ENCODE measurements at regions not wholly inside any gene's neighbourhood (a gene's known extent, or its start where the extent isn't known, plus 50 kb on each side); places are given as distances from the start of the nearest gene placed in this dataset.
A peak's percentile ranks its signal among the peaks of the same experiment; 100 is the strongest.

GRCh38 chr14:65972346-65972870, 513.8 kb upstream of the CCDC196 start:
- H3K79me2 ChIP-seq (ENCODE audit: insufficient read depth, low read length): no peaks in the 10 kb centered on the region
- peaks cover 8% of the 10 kb centered on the region for H3K4me1 ChIP-seq (ENCODE audit: insufficient read depth, low read length)
- no peaks in the 10 kb centered on the region for H3K9me3 ChIP-seq (ENCODE audit: low read depth, low read length)
- no peak overlapping the region for H3K4me3 ChIP-seq (ENCODE audit: insufficient read depth, low read length)
- no peaks in the 10 kb centered on the region for H3K36me3 ChIP-seq (ENCODE audit: insufficient read depth, low read length)
- no peak for TF ChIP-seq CTCF (IDR thresholded peaks at IDR 0.05; ENCODE audit: extremely low read depth, low read depth, low read length)
- H3K27ac ChIP-seq (ENCODE audit: low read depth, low read length): no peak overlapping the region
- H4K20me1 ChIP-seq (ENCODE audit: insufficient read depth, low read length): no peaks in the 10 kb centered on the region
- no peak for DNase-seq (ENCODE audit: insufficient read length, low spot score, missing footprints)
- no peak overlapping the region for H2AFZ ChIP-seq (ENCODE audit: low read length)
- no peak overlapping the region for H3K4me2 ChIP-seq (ENCODE audit: insufficient read depth, low read length)
- H3K27me3 ChIP-seq (ENCODE audit: insufficient read depth, low read length): no peaks in the 10 kb centered on the region

DNA sequence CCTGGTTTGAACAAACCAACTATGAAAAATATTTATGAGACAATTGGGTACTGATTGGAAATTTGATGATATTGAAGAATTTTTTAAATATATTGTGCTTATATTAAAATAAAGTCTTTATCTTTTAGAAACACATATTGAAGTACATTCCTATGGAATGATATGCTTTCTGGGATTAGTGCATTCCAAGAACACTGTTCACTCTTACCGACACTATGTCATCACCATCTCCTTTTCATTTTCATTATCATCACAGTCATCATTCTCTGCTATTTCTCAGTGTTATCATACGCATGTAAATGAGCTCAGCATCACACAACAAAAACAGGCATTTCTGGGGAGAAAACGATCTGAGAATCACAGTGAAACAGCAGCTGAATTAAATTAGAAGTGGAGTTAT, 513.3 kb upstream of the CCDC196 start:
- no peak overlapping the region for H3K27ac ChIP-seq (ENCODE audit: low read depth, low read length)
- peak overlapping the region; percentile 3 for H3K4me2 ChIP-seq (ENCODE audit: insufficient read depth, low read length)
- H3K4me3 ChIP-seq (ENCODE audit: insufficient read depth, low read length): no peak overlapping the region
- no peak for TF ChIP-seq CTCF (IDR thresholded peaks at IDR 0.05; ENCODE audit: extremely low read depth, low read depth, low read length)
- no peaks in the 10 kb centered on the region for H3K9me3 ChIP-seq (ENCODE audit: low read depth, low read length)
- no peak for DNase-seq (ENCODE audit: insufficient read length, low spot score, missing footprints)
- peaks cover 8% of the 10 kb centered on the region for H3K4me1 ChIP-seq (ENCODE audit: insufficient read depth, low read length)
- no peaks in the 10 kb centered on the region for H3K36me3 ChIP-seq (ENCODE audit: insufficient read depth, low read length)
- H4K20me1 ChIP-seq (ENCODE audit: insufficient read depth, low read length): no peaks in the 10 kb centered on the region
- H3K79me2 ChIP-seq (ENCODE audit: insufficient read depth, low read length): no peaks in the 10 kb centered on the region
- no peak overlapping the region for H2AFZ ChIP-seq (ENCODE audit: low read length)
- H3K27me3 ChIP-seq (ENCODE audit: insufficient read depth, low read length): no peaks in the 10 kb centered on the region

GRCh38 chr14:65975865-65976264, 510.3 kb upstream of the CCDC196 start:
- H3K27me3 ChIP-seq (ENCODE audit: insufficient read depth, low read length): no peaks in the 10 kb centered on the region
- no peaks in the 10 kb centered on the region for H3K79me2 ChIP-seq (ENCODE audit: insufficient read depth, low read length)
- DNase-seq (ENCODE audit: insufficient read length, low spot score, missing footprints): no peak
- no peak overlapping the region for H3K4me2 ChIP-seq (ENCODE audit: insufficient read depth, low read length)
- peaks cover 8% of the 10 kb centered on the region for H3K4me1 ChIP-seq (ENCODE audit: insufficient read depth, low read length)
- no peaks in the 10 kb centered on the region for H4K20me1 ChIP-seq (ENCODE audit: insufficient read depth, low read length)
- no peak overlapping the region for H3K27ac ChIP-seq (ENCODE audit: low read depth, low read length)
- H3K36me3 ChIP-seq (ENCODE audit: insufficient read depth, low read length): no peaks in the 10 kb centered on the region
- no peak overlapping the region for H3K4me3 ChIP-seq (ENCODE audit: insufficient read depth, low read length)
- no peaks in the 10 kb centered on the region for H3K9me3 ChIP-seq (ENCODE audit: low read depth, low read length)
- no peak overlapping the region for H2AFZ ChIP-seq (ENCODE audit: low read length)
- no peak for TF ChIP-seq CTCF (IDR thresholded peaks at IDR 0.05; ENCODE audit: extremely low read depth, low read depth, low read length)

DNA sequence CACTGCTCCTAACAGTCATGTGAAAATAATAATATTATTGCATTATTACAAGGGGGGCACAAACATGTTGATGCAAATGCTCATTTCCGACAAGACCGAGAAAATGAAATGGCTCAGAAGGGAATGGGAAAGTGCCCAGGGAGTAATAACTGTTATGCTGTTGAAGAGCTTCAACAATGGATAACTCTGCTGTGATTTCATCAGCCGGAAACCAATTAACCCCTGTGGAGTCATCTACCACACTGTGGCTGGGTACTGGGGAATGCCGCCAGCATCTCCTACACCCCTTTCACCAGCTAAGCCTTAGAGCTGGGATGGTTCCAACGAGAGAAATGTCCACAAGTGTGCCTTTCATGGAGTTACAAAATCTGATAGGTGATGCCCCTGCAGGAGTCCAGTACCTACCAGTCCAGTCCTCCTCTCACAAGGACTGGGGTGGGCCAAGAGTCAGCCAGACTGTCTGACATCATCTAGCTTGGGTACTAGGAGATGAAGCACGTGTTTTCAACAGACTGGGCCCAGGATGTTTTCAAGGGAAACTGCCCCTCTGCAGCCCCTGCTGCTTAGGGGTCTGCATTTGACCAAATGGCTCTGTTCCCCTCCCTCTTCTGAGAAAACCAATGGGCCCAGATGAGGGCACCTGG, 509.3 kb upstream of the CCDC196 start:
- no peak overlapping the region for H3K4me3 ChIP-seq (ENCODE audit: insufficient read depth, low read length)
- no peak overlapping the region for H3K27ac ChIP-seq (ENCODE audit: low read depth, low read length)
- no peak overlapping the region for H3K4me2 ChIP-seq (ENCODE audit: insufficient read depth, low read length)
- H4K20me1 ChIP-seq (ENCODE audit: insufficient read depth, low read length): no peaks in the 10 kb centered on the region
- no peaks in the 10 kb centered on the region for H3K36me3 ChIP-seq (ENCODE audit: insufficient read depth, low read length)
- DNase-seq (ENCODE audit: insufficient read length, low spot score, missing footprints): no peak
- no peak for TF ChIP-seq CTCF (IDR thresholded peaks at IDR 0.05; ENCODE audit: extremely low read depth, low read depth, low read length)
- no peaks in the 10 kb centered on the region for H3K79me2 ChIP-seq (ENCODE audit: insufficient read depth, low read length)
- H3K27me3 ChIP-seq (ENCODE audit: insufficient read depth, low read length): no peaks in the 10 kb centered on the region
- H3K4me1 ChIP-seq (ENCODE audit: insufficient read depth, low read length): peaks cover 8% of the 10 kb centered on the region
- H2AFZ ChIP-seq (ENCODE audit: low read length): no peak overlapping the region
- H3K9me3 ChIP-seq (ENCODE audit: low read depth, low read length): no peaks in the 10 kb centered on the region

Data from osteoblast (primary cell).